Adrenal gland (tissue), 5 donors: ENCODE measurements at regions not wholly inside any gene's neighbourhood (a gene's known extent, or its start where the extent isn't known, plus 50 kb on each side); places are given as distances from the start of the nearest gene placed in this dataset.

Experiments
- CTCF ChIP-seq, 6 experiments: fragments of 450-650 bp in 4 of 6; fragments of 200-600 bp in 2 of 6; sonication (generic) in 1 of 6; IDR thresholded peaks; 1 replicate in 5 of 6; 2 replicates in 1 of 6; pipeline versions ENCODE4 v1.5.1 to v1.8.0; 2016 to 2021; ENCODE audit warnings: antibody characterized with exemption in 6 of 6, mild to moderate bottlenecking in 2 of 6, moderate library complexity in 1 of 6
- POLR2A ChIP-seq, 2 donors: fragments of 450-650 bp; IDR thresholded peaks; one replicate each; pipeline ENCODE4 v1.6.1; 2017; ENCODE audit warnings: antibody characterized with exemption in 2 of 2, mild to moderate bottlenecking in 2 of 2, moderate library complexity in 1 of 2
- donor health status: DM: no; HTN: no; CAD: no.

- TF ChIP-seq CTCF (IDR thresholded peaks at IDR 0.05) (no peak), POLR2A (IDR thresholded peaks at IDR 0.05) (no peak)
These were observed 345.7 kb downstream of the NOVA1 start for GRCh38 chr14:26252176-26252575.
